ENCODE measurements at regions not wholly inside any gene's neighbourhood (a gene's known extent, or its start where the extent isn't known, plus 50 kb on each side); places are given as distances from the start of the nearest gene placed in this dataset.

DNA sequence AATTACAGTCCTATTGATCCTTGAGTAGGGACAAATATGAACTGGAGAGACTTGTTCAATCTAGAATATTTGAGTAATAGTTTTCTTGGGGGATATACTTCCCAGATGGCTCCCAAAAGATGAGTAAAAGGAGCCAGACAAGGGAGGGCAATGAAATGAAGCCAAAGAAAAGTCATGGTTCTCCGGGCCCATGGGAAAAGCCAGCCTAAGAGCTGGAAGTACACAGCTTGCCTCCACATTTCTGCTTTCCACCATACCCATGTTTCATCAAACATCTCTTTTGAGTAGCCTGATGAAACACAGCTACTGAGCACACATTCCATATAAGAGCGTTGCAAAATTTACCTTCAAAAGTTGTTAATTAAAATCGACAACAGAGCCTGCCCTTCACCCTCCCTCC lies 535.0 kb upstream of the FZD8 start:
- DNase-seq, result no peak

DNA sequence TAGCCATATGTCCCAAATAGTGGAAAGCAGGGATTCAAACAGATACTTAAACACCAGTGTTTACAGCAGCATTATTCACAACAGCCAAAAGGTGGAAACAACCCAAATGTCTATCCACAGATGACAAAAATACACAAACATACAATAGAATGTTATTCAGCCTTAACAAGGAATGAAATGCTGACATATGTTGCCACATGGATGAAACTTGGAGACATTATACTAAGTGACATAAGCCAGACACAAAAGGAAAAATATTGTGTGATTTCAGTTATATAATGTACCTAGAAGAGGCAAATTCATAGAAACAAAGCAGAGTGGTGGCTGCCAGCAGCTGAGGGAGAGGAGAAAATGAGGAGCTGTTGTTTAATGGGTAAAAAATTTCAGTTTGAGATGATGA lies 533.9 kb upstream of the FZD8 start:
- DNase-seq, result no peak

DNA sequence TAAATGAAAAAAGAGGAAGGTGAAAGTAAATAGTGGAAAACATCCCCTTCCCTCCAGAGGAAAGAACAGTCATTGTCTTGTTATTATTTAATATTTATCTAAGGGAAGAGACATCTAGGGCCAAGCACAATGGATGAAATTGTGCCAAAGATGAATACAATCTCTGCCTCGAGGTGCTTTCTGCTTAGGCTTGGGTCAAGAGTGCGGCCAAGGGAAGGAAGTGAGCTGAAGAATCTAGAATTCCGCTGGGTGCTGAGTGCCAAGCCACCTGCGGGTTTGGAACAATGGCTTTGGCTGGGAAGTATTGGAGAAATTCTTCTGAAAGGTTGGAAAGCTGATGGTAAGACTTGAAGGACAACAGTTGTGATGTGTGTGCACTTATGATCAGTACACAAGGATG lies 531.3 kb upstream of the FZD8 start:
- no peak for DNase-seq

DNA sequence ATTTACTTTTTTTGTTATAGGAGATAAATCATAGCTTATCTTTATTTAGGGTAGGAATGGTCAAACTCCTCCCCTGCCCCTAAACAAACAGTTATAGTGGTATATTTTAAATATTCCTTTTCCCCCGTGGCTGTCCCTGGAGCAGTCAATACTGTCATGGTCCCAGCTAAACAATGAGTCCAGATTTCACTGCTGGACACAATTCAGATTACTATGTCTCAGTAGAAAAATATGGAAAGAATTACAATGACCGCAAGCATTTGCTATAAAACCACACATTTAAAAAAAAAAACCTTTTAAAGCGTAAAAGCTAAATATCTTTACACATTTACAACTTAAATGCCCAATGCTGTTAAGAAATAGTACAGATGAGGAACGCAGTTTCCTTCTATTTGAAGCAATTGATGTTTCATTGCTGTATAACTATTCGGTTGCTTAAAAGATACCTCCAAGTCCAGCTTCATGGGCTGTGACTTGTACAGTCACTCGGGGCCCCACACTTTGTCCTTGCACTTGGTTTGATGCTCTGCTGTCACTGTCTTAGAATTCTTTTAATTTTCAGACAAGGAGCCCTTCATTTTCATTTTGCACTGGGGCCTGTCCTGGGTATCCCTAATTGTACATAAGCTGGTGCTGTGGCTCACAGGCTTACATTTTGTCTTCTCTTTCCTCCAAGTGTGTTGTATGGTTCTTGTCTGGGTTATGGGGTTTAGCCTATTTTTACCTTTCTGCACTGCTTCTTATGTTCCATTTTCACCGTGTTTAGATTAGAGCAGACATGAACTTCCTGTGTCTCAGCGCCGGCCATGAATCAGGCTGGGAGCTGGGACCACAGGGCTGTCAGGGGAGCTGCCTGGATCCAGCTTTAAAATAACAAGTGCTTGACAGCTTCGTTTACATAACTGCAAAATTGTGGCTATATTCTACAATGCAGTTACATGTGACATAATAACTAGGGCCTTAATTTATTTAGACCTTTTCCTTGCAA lies 530.2 kb upstream of the FZD8 start:
- DNase-seq, result no peak

DNA sequence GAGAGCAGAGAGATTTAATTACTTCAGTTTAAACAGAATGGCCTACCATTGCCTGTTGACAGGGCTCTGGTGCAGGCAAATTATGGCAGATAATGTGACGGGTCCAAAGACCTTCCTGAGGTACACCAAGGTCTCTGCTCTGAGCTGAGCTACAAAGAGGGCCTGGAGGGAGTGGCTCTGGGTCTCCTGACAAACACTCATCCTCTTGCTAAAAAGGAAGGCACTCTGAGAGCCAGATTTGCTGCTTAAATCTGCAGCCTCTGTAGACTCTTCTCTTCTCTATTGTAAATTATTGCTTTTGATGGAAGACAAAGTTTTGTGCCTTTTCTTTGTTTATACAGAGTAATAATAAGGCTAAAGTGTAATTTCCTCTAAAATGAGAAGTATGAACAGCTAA lies 529.5 kb upstream of the FZD8 start:
- no peak for DNase-seq

DNA sequence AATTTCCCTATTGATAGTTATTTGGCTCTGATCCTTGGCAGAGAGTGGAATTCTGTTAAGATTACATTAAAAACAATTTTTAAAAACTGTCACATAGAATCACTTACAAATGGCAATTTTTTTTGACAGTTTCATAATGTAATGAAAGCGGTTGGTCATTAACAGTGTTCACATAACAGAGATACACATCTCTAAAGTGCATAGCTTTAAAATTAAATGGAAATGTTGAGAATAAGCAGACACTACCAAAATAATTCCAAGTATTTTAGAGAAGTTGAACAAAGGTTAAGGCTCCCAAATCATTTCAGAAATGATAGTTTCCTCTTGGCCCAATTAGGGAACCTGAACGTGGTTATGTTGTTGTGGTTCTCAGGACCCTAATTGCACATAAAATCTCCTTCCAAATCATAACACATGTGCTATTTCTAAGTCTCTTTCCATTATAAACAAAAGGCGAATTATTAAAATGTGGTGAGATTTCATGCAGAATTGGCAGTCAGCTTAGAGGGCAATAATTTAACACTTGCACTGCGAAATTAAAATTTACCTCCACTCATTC lies 528.9 kb upstream of the FZD8 start:
- no peak for DNase-seq

DNA sequence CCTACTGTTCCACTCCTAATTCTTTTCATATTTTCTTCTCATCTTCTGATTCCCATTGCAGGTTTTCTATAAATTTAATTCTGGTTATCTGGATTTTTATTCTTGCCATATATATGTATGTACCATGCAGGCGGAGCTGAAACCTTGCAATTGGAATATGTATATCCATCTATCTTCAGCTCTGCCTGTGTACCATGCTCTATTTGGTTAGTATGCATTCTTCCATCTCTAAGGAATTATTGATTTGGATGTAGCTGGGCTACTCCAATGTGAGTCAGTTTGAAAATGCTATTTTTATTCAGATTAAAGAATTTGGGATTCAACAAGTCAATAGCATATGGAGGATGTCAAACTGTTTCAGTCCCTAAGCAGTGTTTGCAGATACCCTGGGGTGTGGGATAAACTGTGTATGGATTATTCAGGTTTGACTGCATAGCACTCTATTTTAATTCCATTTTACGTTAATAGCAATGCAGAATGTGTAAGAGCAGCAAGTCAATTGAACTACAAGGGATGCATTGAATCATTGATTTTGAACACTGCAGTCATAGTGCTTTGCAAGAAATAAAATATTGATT lies 528.1 kb upstream of the FZD8 start:
- no peak for DNase-seq

DNA sequence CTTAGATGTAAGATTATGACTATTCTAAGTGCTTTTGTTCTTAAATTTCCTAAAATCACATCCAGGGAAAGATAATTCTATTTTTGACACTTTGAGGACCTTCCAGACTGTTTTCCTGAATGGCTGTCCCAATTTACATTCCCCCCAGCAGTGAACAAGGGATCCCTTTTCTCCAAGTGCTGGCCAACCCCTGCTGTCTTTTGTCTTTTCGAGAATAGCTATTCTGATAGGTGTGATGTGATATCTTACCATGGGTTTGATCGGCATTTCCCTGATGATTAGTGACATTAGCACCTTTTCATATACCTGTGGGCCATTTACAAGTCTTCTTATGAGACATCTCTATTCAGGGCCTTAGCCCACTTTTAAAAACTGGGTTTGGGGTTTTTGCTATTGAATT lies 526.7 kb upstream of the FZD8 start:
- DNase-seq, result no peak

DNA sequence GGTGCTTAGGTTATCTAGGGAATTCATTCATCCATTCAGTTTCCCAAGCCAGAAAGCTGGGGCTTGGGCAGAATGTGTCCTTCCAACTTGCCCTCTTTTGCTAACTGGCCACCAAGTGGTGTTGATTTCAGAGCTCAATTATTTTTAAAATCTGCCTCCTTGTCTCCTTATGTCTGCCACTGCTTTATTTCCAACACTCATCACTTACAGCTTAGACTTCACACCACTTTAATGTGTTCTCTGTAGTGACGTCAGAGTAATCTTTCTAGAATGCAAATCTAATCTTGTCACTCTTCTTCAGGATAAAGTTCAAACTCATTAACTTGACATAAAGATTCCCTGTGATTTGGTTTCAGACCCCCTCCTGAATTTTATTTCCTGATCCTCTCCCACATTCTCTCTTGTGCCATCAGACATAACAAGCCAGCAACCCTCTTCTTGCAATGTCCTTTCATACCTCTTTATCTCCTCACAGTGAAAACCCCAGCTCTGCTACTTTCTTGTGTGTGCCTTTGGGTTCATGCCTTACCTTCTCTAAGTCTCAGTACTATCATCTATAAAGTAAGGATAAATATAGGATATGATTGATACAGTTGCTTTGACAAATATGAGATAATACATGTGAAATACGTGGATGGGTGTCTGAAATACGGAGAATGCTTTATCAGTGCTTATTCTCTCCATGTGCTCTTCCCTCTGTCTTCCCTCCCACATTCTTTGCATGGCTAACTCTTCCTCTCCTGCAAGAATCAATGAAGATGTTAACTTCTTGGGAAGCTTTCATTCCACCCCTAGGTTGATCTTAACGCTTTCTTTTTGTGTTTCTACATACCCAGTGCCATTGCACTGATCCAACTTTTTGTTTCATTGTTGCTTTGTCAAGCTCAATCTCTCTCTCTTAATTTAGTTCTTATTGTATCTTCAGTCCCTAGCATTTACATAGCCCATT lies 522.7 kb upstream of the FZD8 start:
- no peak for DNase-seq

DNA sequence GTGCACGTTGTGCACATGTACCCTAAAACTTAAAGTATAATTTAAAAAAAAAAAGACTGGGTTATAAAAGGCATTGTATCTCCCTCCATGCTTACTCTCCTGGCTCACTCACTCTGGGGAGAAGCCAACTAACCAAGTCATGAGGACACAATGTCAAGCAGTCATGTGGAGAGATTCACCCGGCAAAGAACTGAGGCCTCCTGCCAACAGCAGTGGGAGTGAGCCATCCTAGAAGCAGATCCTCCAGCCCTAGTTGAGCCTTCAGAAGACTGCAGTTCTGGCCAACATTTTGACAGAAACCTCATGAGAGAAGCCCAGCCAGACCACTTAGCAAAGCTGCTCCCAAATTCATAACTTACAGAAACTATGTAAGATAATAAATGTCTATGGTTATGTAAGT lies 521.7 kb upstream of the FZD8 start:
- no peak for DNase-seq

DNA sequence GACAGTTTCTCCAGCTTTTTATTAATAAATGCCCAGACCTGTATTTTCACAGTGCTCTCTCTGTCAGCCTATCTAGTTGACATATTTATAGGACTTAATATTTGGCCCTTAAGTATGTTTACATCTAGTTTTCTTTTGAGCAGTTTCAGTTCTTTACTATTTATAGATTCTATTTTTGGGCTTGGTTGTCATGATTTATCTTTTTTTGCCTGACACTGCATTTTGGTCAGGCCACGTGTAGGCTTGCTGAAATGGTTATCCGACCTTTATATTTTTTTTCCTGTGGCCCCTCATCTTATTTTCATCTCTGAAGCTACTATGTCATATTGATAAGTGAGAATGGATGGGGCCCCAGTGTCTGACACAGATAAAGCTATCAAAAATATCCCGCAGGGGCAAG lies 515.4 kb upstream of the FZD8 start:
- DNase-seq, result no peak

DNA sequence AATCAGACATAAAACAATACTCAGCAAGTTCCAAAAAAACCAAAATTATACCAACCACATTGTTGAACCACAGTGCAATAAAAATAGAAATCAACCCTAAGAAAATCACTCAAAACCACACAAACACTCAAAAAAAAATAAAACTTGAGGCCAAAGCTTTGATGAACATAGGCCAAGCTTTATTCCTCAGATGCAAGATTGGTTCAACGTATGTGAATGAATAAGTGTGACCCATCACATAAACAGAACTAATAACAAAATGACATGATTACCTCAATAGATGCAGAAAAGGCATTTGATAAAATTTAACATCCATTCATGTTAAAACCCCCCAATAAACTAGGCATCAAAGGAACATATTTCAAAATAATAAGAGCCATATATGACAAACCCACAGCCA lies 506.1 kb upstream of the FZD8 start:
- DNase-seq, result no peak

DNA sequence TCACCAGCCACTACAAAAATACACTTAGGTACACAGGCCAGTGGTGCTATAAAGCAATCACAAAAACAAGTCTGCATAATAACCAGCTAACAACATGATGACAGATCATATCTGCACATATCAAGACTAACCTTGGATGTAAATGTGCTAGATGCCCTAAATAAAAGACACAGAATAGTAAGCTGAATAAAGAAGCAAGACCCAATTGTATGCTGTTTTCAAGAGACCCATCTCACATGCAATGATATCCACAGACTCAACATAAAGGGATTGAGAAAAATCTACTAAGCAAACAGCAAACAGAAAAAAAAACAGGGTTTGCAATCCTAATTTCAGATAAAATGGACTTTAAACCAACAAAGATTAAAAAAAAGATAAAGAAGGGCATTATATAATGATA lies 505.4 kb upstream of the FZD8 start:
- no peak for DNase-seq

DNA sequence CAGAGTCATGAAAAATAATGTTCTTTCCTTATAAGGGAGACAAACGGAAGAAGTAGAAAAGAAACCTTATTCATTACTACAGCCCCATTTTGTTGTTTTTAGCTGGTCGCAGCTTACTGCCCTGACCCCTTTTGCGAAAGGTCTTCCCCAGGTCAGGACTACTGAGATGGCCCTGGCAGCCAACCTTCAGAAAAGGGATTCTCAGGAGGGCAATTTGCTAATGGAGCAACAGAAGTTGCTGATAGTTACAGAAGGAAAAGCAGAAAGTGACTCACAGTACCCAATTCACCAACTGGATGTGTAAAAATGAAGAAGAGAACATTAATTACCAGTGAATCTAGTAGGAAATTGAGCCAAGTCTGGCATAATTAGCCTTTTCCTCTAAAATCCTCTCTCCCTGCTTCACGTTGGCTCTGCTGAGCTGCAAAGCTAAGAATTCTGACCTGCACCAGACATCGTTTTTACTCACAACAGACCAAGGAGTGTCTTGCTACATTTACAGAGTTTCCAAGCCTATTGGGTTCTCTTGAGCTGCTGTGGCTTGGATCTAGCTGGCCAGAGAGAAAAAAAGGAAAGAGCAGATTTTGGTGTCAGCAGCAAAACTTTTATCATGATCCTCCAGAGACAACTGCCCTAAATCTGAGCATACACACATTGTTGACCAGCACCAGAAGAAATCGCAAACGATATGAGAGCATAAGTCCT lies 499.9 kb upstream of the FZD8 start:
- no peak for DNase-seq

DNA sequence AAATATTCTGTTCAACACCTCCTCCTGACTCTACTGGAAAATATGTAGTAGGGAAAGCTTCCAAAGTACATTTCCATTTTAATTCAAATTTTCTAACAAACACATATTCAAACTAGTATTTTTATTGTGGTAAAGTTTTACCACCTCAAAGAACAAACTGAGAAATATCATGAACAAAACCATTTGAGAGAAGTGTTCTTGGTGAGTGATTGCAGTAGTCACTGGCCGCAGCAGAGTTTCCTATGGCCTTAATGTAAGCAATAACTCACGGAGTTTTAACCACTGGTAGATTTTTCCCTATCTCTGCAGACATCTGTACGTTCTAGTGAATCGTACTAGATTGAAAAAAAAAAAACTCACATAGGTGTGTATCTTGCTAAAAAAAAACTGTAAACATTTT lies 487.0 kb upstream of the FZD8 start:
- DNase-seq, result no peak

DNA sequence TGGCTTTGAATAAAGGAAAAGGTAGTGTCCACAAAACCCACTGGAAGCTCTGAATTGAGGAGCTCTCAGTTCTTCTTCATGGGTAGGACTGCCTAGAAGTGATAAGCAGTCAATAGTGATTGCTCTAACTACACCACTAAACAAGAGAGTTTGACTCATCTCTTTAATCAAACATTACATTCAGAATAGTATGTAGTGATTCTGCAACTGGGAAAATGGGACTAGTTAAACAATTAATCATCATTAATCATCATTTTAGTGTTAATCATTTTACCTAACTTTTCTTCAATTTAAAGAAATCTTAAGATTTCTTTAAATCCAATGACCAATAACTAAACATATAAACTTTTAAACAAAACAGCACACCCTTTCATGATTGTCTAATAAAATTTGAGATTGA lies 484.0 kb upstream of the FZD8 start:
- DNase-seq, result no peak

DNA sequence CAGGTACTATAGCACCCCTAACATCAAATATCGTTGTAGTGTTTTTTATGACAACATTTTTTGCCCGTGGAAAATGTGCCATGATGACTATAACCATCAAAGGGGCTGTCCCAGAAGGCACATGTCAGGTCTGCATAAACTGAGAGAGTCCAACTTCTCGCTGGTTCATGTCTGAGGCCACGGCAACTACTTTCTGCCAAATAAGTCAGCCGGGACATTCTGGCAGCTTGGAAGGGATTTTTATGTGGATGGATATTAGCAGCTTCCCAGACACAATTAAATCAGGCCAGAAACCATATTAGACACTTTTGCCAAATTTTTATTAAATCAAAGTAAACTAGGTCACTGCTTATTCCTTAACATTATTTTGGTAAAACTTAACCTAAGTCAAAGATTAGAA lies 477.4 kb upstream of the FZD8 start:
- DNase-seq, result no peak

DNA sequence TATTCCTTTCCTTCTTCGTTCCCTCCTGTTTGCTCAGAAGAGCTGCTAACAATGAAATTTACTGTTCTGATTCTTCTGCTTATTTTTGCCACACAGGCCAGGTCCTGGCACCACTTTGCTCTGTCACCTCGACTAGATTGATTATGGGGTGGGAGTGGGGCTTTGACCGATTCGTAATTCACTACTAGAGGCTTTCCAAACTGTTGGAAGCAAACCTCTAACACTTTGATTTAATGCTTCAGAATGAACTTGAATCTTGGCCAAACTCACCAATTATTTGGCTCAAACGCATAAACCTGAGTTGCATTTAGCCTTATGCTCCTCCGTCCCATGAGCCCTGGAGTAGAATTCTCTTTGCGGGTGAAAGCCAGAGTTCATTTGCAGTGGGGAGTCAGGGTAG lies 476.2 kb upstream of the FZD8 start:
- no peak for DNase-seq

DNA sequence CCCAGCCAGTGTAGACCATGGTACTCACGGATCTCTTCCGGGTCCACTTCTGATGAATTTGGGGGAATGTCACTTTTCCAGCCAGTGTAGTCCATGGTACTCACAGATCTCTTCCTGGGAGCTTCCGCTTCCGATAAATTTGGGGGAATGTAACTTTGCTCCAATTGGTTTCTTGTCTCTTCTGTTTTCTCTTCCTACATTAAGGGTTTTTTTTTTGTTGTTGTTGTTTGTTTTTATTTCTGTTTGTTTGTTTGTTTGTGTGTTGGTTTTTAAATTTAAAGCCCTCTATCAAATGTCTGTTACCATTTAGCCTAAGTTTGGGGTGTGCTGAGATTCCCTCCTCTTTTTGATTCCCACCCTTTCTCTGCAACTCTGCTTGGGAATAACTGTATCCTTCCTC lies 475.8 kb upstream of the FZD8 start:
- DNase-seq, result no peak

DNA sequence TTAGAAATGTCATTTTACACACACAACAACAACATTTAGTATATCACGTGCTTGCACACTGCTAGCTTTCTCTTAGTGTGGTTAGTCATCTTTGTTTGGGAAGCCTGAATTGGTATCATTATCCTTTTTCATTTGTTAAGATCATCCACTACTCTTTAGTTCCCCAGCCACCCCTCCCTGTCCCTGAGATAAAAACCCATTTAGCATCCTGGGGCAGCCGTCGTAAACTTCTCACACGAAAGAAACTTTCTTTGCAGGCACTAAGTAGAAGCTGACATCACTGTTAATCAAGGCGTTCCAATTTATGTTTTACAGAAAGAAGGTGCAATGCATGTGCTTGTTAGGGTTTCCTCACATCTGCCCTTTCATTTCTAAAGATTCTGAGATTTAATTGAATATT lies 475.1 kb upstream of the FZD8 start:
- no peak for DNase-seq

DNA sequence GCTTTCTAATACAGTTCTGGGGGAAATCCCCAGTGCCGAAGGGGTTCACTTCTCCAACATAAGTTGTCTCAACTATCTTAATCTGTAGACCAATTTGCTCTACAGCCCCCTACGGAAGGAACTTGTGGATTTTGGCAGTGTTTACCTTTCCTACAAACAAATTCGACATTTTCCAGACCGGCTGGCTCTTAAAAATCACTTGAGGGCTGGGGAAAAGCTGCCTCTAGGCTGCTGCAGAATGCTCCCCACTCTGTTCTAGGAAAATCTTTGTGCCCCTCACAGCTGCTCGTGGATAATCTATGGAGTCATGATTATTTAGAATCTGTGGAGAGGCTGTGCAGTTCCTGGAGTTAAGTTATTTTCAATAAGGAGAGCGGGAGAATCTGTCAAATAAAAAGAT lies 474.6 kb upstream of the FZD8 start:
- no peak for DNase-seq

Measured in hypothalamus (tissue), 51 donors.